Neuronal stem cell (in vitro differentiated cells): ENCODE measurements at regions not wholly inside any gene's neighbourhood (a gene's known extent, or its start where the extent isn't known, plus 50 kb on each side); places are given as distances from the start of the nearest gene placed in this dataset.

Experiments
- DNase-seq: peaks from one replicate; pipeline ENCODE4 v3.0.0-alpha.2; 2013; ENCODE audit warnings: low spot score
- H2AFZ ChIP-seq: one replicate; pipeline ENCODE4 v1.6.1; 2013; ENCODE audit warnings: mild to moderate bottlenecking, low read length, inconsistent platforms
- H2AK5ac ChIP-seq: 2 replicates; pipeline ENCODE4 v1.6.1; 2013; ENCODE audit warnings: low read depth, mild to moderate bottlenecking, inconsistent platforms, low read length, moderate library complexity, mixed read lengths
- H2BK120ac ChIP-seq: 2 replicates; pipeline ENCODE4 v1.6.1; 2013; ENCODE audit warnings: low read depth, mild to moderate bottlenecking, inconsistent platforms, low read length, moderate library complexity, mixed read lengths
- H2BK12ac ChIP-seq: one replicate; pipeline ENCODE4 v1.6.1; 2013; ENCODE audit warnings: low read length, inconsistent platforms
- H2BK15ac ChIP-seq: 2 replicates; pipeline ENCODE4 v1.6.1; 2013; ENCODE audit warnings: mild to moderate bottlenecking, low read length, inconsistent platforms, mixed read lengths
- H2BK5ac ChIP-seq: one replicate; pipeline ENCODE4 v1.6.1; 2013; ENCODE audit warnings: inconsistent platforms, mild to moderate bottlenecking, low read length, moderate library complexity
- H3K14ac ChIP-seq: one replicate; pipeline ENCODE4 v1.6.1; 2013; ENCODE audit warnings: low read length, inconsistent platforms
- H3K18ac ChIP-seq: 2 replicates; pipeline ENCODE4 v1.6.1; 2013; ENCODE audit warnings: low read length, inconsistent platforms
- H3K23ac ChIP-seq: 2 replicates; pipeline ENCODE4 v1.6.1; 2013; ENCODE audit warnings: low read depth, mild to moderate bottlenecking, mixed read lengths, low read length, inconsistent platforms; ENCODE audit not compliant: poor library complexity
- H3K27ac ChIP-seq: replicated peaks from 3 replicates; pipeline ENCODE4 v1.5.1; 2013; ENCODE audit warnings: low read length, inconsistent platforms
- H3K27me3 ChIP-seq, 3 experiments: 2 replicates each; pipeline ENCODE4 v1.6.1; 2013; ENCODE audit warnings: low read length in 3 of 3, mild to moderate bottlenecking in 2 of 3, inconsistent platforms in 1 of 3, low read depth in 1 of 3, mixed read lengths in 1 of 3, moderate library complexity in 1 of 3; ENCODE audit not compliant: control insufficient read depth in 3 of 3, insufficient read depth in 3 of 3
- H3K36me3 ChIP-seq, 2 donors: replicated peaks in 1 of 2; 2 replicates each; pipeline ENCODE4 v1.6.1; 2013; ENCODE audit warnings: low read length in 2 of 2; ENCODE audit not compliant: control insufficient read depth in 2 of 2, insufficient read depth in 2 of 2
- H3K4ac ChIP-seq: 2 replicates; pipeline ENCODE4 v1.6.1; 2013; ENCODE audit warnings: inconsistent platforms, mild to moderate bottlenecking, low read length, moderate library complexity
- H3K4me1 ChIP-seq, 2 donors: 1 replicate in 1 of 2; 2 replicates in 1 of 2; pipeline ENCODE4 v1.6.1; 2013; ENCODE audit warnings: low read length in 2 of 2, low read depth in 1 of 2; ENCODE audit not compliant: control insufficient read depth in 2 of 2, insufficient read depth in 1 of 2
- H3K4me2 ChIP-seq: one replicate; pipeline ENCODE4 v1.6.1; 2013; ENCODE audit warnings: mild to moderate bottlenecking, low read length, inconsistent platforms; ENCODE audit not compliant: insufficient read depth, poor library complexity, severe bottlenecking
- H3K4me3 ChIP-seq, 2 donors: 2 replicates each; pipeline ENCODE4 v1.5.1; 2013; ENCODE audit warnings: low read length in 2 of 2, mild to moderate bottlenecking in 2 of 2, inconsistent platforms in 1 of 2, moderate library complexity in 1 of 2
- H3K79me1 ChIP-seq: one replicate; pipeline ENCODE4 v1.6.1; 2013; ENCODE audit warnings: low read depth, mild to moderate bottlenecking, inconsistent platforms, low read length, moderate library complexity
- H3K9ac ChIP-seq: one replicate; pipeline ENCODE4 v1.6.1; 2013; ENCODE audit warnings: mild to moderate bottlenecking, low read depth, low read length, inconsistent platforms; ENCODE audit not compliant: poor library complexity
- H3K9me3 ChIP-seq, 2 donors: replicated peaks in 1 of 2; 2 replicates each; pipeline versions ENCODE3 to v1.6.1; 2013; ENCODE audit warnings: low read length in 2 of 2, mild to moderate bottlenecking in 2 of 2, inconsistent platforms in 1 of 2, low read depth in 1 of 2, mixed read lengths in 1 of 2, moderate library complexity in 1 of 2; ENCODE audit not compliant: control insufficient read depth in 2 of 2, insufficient read depth in 1 of 2
- H4K8ac ChIP-seq: one replicate; pipeline ENCODE4 v1.6.1; 2013; ENCODE audit warnings: low read depth, mild to moderate bottlenecking, inconsistent platforms, low read length, moderate library complexity
- H4K91ac ChIP-seq: one replicate; pipeline ENCODE4 v1.6.1; 2013; ENCODE audit warnings: low read length, low read depth, mild to moderate bottlenecking, inconsistent platforms; ENCODE audit not compliant: poor library complexity
- WGBS, 2 donors: extraction: QIAGEN DNeasy Blood & Tissue Kit; methylation state at CpG; one replicate each; pipeline ENCODE4 v1.1.7; 2013; ENCODE audit warnings: missing lambda C conversion rate in 2 of 2, mixed read lengths in 1 of 2; ENCODE audit not compliant: insufficient read length in 2 of 2, insufficient replicate concordance in 1 of 2; ENCODE audit errors: extremely low coverage in 2 of 2; 5-methylcytosine and 5-hydroxymethylcytosine counted together

- no peak overlapping the region for H3K4me2 ChIP-seq
- H3K36me3 ChIP-seq = no peaks in the 10 kb centered on the region
- H3K23ac ChIP-seq = no peak overlapping the region
- no peak overlapping the region for H3K9ac ChIP-seq
- no peak overlapping the region for H3K18ac ChIP-seq
- no peak for DNase-seq
- H2BK15ac ChIP-seq = no peak overlapping the region
- no peak overlapping the region for H2AK5ac ChIP-seq
- H2BK120ac ChIP-seq = no peak overlapping the region
- no peak overlapping the region for H4K91ac ChIP-seq
- H3K27ac ChIP-seq = no peak overlapping the region
- no peaks in the 10 kb centered on the region for H3K4me1 ChIP-seq
- no peak overlapping the region for H2BK12ac ChIP-seq
- no peak overlapping the region for H3K14ac ChIP-seq
- H3K9me3 ChIP-seq = no peaks in the 10 kb centered on the region
- H4K8ac ChIP-seq = no peak overlapping the region
- no peak overlapping the region for H3K4ac ChIP-seq
- no peaks in the 10 kb centered on the region for H3K27me3 ChIP-seq
- no peak overlapping the region for H3K4me3 ChIP-seq
- H3K79me1 ChIP-seq = no peaks in the 10 kb centered on the region
- H2BK5ac ChIP-seq = no peak overlapping the region
- no CpG with 5 or more reads among the region's 4 CpGs for WGBS, 2 donors
- no peak overlapping the region for H2AFZ ChIP-seq
These were observed 474.2 kb downstream of the MED10 start for GRCh38 chr5:5904113-5904512.

GRCh38 chr5:5902678-5903646, 475.4 kb downstream of the MED10 start:
- no peaks in the 10 kb centered on the region for H3K4me1 ChIP-seq
- no peak overlapping the region for H3K14ac ChIP-seq
- H3K18ac ChIP-seq = no peak overlapping the region
- no peak overlapping the region for H3K4me2 ChIP-seq
- no CpG with 5 or more reads among the region's 10 CpGs for whole genome bisulfite sequencing, 2 donors
- H4K91ac ChIP-seq = no peak overlapping the region
- H4K8ac ChIP-seq = no peak overlapping the region
- no peak overlapping the region for H3K23ac ChIP-seq
- no peak overlapping the region for H2BK5ac ChIP-seq
- H3K36me3 ChIP-seq = no peaks in the 10 kb centered on the region
- no peak overlapping the region for H3K9ac ChIP-seq
- no peak for DNase-seq
- H2BK15ac ChIP-seq = no peak overlapping the region
- no peaks in the 10 kb centered on the region for H3K79me1 ChIP-seq
- no peak overlapping the region for H2BK12ac ChIP-seq
- H3K27ac ChIP-seq = no peak overlapping the region
- no peak overlapping the region for H2BK120ac ChIP-seq
- H3K4ac ChIP-seq = no peak overlapping the region
- no peak overlapping the region for H2AFZ ChIP-seq
- H3K9me3 ChIP-seq = no peaks in the 10 kb centered on the region
- H3K4me3 ChIP-seq = no peak overlapping the region
- H3K27me3 ChIP-seq = no peaks in the 10 kb centered on the region
- H2AK5ac ChIP-seq = no peak overlapping the region

- no peak for DNase-seq
- Histone ChIP-seq H3K27me3 (no peaks in the 10 kb centered on the region), H3K9me3 (no peaks in the 10 kb centered on the region), H3K9ac (no peak overlapping the region), H3K79me1 (no peaks in the 10 kb centered on the region), H3K4ac (no peak overlapping the region), H2BK12ac (no peak overlapping the region), H2BK5ac (no peak overlapping the region), H3K27ac (no peak overlapping the region), H3K4me1 (no peaks in the 10 kb centered on the region), H2AFZ (no peak overlapping the region), H2BK15ac (no peak overlapping the region), H4K8ac (no peak overlapping the region), H3K14ac (no peak overlapping the region), H2BK120ac (no peak overlapping the region), H2AK5ac (no peak overlapping the region), H3K4me2 (no peak overlapping the region), H4K91ac (no peak overlapping the region), H3K18ac (no peak overlapping the region), H3K36me3 (no peaks in the 10 kb centered on the region), H3K23ac (no peak overlapping the region), H3K4me3 (no peak overlapping the region)
- no CpG with 5 or more reads among the region's 6 CpGs for WGBS, 2 donors
These were observed 477.9 kb downstream of the ICE1 start for GRCh38 chr5:5900350-5900749.

GRCh38 chr5:5899716-5900115, 477.2 kb downstream of the ICE1 start:
- no peaks in the 10 kb centered on the region for H3K9me3 ChIP-seq
- DNase-seq = no peak
- H2AK5ac ChIP-seq = no peak overlapping the region
- no peak overlapping the region for H4K91ac ChIP-seq
- no peak overlapping the region for H3K4ac ChIP-seq
- H3K27me3 ChIP-seq = no peaks in the 10 kb centered on the region
- no peak overlapping the region for H3K14ac ChIP-seq
- H3K4me3 ChIP-seq = no peak overlapping the region
- H3K4me2 ChIP-seq = no peak overlapping the region
- H2BK120ac ChIP-seq = no peak overlapping the region
- no peak overlapping the region for H2AFZ ChIP-seq
- no peak overlapping the region for H2BK5ac ChIP-seq
- no peak overlapping the region for H3K23ac ChIP-seq
- no peaks in the 10 kb centered on the region for H3K36me3 ChIP-seq
- H3K27ac ChIP-seq = no peak overlapping the region
- H3K79me1 ChIP-seq = no peaks in the 10 kb centered on the region
- no peak overlapping the region for H3K9ac ChIP-seq
- no peak overlapping the region for H2BK15ac ChIP-seq
- H2BK12ac ChIP-seq = no peak overlapping the region
- no peak overlapping the region for H3K18ac ChIP-seq
- H3K4me1 ChIP-seq = no peaks in the 10 kb centered on the region
- no CpG with 5 or more reads among the region's 3 CpGs for WGBS, 2 donors
- H4K8ac ChIP-seq = no peak overlapping the region
